Mesenchymal stem cell (in vitro differentiated cells and primary cell): ENCODE measurements at regions not wholly inside any gene's neighbourhood (a gene's known extent, or its start where the extent isn't known, plus 50 kb on each side); places are given as distances from the start of the nearest gene placed in this dataset.

Experiments used
- DNase-seq: peaks from one replicate; pipeline ENCODE4 v3.0.0-alpha.2; 2013
- H2AFZ ChIP-seq: one replicate; pipeline ENCODE4 v1.6.1; 2013; ENCODE audit warnings: low read depth, mild to moderate bottlenecking, control low read depth, inconsistent platforms, low read length, moderate library complexity
- H2AK5ac ChIP-seq: 2 replicates; pipeline ENCODE4 v1.6.1; 2013; ENCODE audit warnings: low read length, moderate library complexity, mild to moderate bottlenecking, inconsistent platforms; ENCODE audit not compliant: severe bottlenecking
- H2BK120ac ChIP-seq: one replicate; pipeline ENCODE4 v1.6.1; 2013; ENCODE audit warnings: low read depth, mild to moderate bottlenecking, inconsistent platforms, low read length, moderate library complexity
- H2BK12ac ChIP-seq, 2 experiments: one replicate each; pipeline ENCODE4 v1.6.1; 2013; ENCODE audit warnings: inconsistent platforms in 2 of 2, low read length in 2 of 2, mild to moderate bottlenecking in 2 of 2, moderate library complexity in 2 of 2, control low read depth in 1 of 2
- H2BK15ac ChIP-seq: one replicate; pipeline ENCODE4 v1.6.1; 2013; ENCODE audit warnings: mild to moderate bottlenecking, low read depth, inconsistent platforms; ENCODE audit not compliant: poor library complexity, severe bottlenecking
- H2BK5ac ChIP-seq: 2 replicates; pipeline ENCODE4 v1.6.1; 2013; ENCODE audit warnings: low read depth, mild to moderate bottlenecking, low read length, control low read depth, inconsistent platforms; ENCODE audit not compliant: poor library complexity, severe bottlenecking
- H3K14ac ChIP-seq, 2 experiments: one replicate each; pipeline ENCODE4 v1.6.1; 2013; ENCODE audit warnings: inconsistent platforms in 2 of 2, low read length in 2 of 2, control low read depth in 1 of 2, mild to moderate bottlenecking in 1 of 2, moderate library complexity in 1 of 2
- H3K18ac ChIP-seq, 2 experiments: one replicate each; pipeline ENCODE4 v1.6.1; 2013; ENCODE audit warnings: inconsistent platforms in 2 of 2, low read length in 2 of 2, control low read depth in 1 of 2, low read depth in 1 of 2, mild to moderate bottlenecking in 1 of 2
- H3K23ac ChIP-seq, 2 experiments: one replicate each; pipeline ENCODE4 v1.6.1; 2013; ENCODE audit warnings: inconsistent platforms in 2 of 2, low read length in 2 of 2, mild to moderate bottlenecking in 2 of 2, moderate library complexity in 2 of 2, control low read depth in 1 of 2
- H3K27ac ChIP-seq: 2 replicates; pipeline ENCODE4 v1.5.1; 2013; ENCODE audit warnings: mild to moderate bottlenecking, moderate library complexity, low read length, control low read depth, inconsistent platforms; ENCODE audit not compliant: poor library complexity, severe bottlenecking
- H3K27me3 ChIP-seq, 2 experiments: 2 replicates each; pipeline versions ENCODE4 v1.6.1 to v1.7.0; 2013; ENCODE audit warnings: low read length in 2 of 2, mild to moderate bottlenecking in 2 of 2, moderate library complexity in 2 of 2, control low read depth in 1 of 2, inconsistent platforms in 1 of 2; ENCODE audit not compliant: control insufficient read depth in 1 of 2, insufficient read depth in 1 of 2
- H3K36me3 ChIP-seq, 2 experiments: 2 replicates each; pipeline versions ENCODE4 v1.6.1 to v1.7.0; 2013; ENCODE audit warnings: low read length in 2 of 2, control low read depth in 1 of 2, inconsistent platforms in 1 of 2, low read depth in 1 of 2, mild to moderate bottlenecking in 1 of 2; ENCODE audit not compliant: insufficient read depth in 2 of 2, control insufficient read depth in 1 of 2
- H3K4ac ChIP-seq, 2 experiments: one replicate each; pipeline ENCODE4 v1.6.1; 2013; ENCODE audit warnings: inconsistent platforms in 2 of 2, low read length in 2 of 2, mild to moderate bottlenecking in 2 of 2, moderate library complexity in 2 of 2, control low read depth in 1 of 2, low read depth in 1 of 2
- H3K4me1 ChIP-seq: 2 replicates; pipeline ENCODE4 v1.6.1; 2013; ENCODE audit warnings: low read depth, low read length, control low read depth; ENCODE audit not compliant: control insufficient read depth, insufficient read depth
- H3K4me2 ChIP-seq: 2 replicates; pipeline ENCODE4 v1.6.1; 2013; ENCODE audit warnings: low read length, mild to moderate bottlenecking, inconsistent platforms; ENCODE audit not compliant: poor library complexity, severe bottlenecking
- H3K4me3 ChIP-seq, 2 experiments: 2 replicates each; pipeline versions ENCODE4 v1.5.1 to v1.7.0; 2013; ENCODE audit warnings: low read length in 2 of 2, mild to moderate bottlenecking in 2 of 2, control low read depth in 1 of 2, low read depth in 1 of 2; ENCODE audit not compliant: insufficient read depth in 1 of 2
- H3K79me1 ChIP-seq: replicated peaks from 2 replicates; pipeline ENCODE4 v1.6.1; 2013; ENCODE audit warnings: mild to moderate bottlenecking, control low read depth, low read length, inconsistent platforms; ENCODE audit not compliant: poor library complexity, severe bottlenecking
- H3K9ac ChIP-seq: 2 replicates; pipeline ENCODE4 v1.7.0; 2013; ENCODE audit warnings: mild to moderate bottlenecking, low read length, moderate library complexity
- H3K9me3 ChIP-seq: 2 replicates; pipeline ENCODE4 v1.7.0; 2013; ENCODE audit warnings: mild to moderate bottlenecking, low read length; ENCODE audit not compliant: control insufficient read depth
- H4K8ac ChIP-seq: one replicate; pipeline ENCODE4 v1.6.1; 2013; ENCODE audit warnings: inconsistent platforms, mild to moderate bottlenecking, low read length, moderate library complexity
- H4K91ac ChIP-seq: one replicate; pipeline ENCODE4 v1.6.1; 2013; ENCODE audit warnings: mild to moderate bottlenecking, low read length, inconsistent platforms
- WGBS: methylation state at CpG from one replicate; pipeline ENCODE4 v1.1.7; 2013; ENCODE audit warnings: mixed read lengths; 5-methylcytosine and 5-hydroxymethylcytosine counted together

DNA sequence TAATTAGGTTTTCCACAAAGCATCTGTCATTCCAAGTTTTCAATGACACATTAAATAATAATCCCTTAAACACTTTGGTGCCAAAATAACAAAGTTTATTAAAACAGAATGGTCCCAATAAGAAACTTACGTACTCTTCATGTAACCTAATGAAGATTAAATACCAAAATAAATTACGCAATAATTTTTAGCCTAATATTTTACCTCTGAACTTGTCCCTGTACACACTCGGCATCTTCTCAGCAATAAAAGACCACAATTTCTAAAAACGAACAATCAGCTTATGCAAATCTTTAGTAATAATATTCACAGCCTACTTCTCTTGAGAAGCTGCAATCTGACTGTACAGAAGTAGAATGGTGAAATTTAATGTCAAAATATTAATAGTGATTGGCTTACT is 163.6 kb downstream of the ZDHHC21 start:
- Histone ChIP-seq H2BK12ac (no peak overlapping the region), H3K18ac (no peak overlapping the region), H2AK5ac (no peak overlapping the region), H3K23ac (no peak overlapping the region), H3K4ac (no peak overlapping the region), H3K4me2 (no peak overlapping the region), H3K79me1 (no peaks in the 10 kb centered on the region), H2AFZ (no peak overlapping the region), H3K9ac (no peak overlapping the region), H3K27me3 (peaks cover 8% of the 10 kb centered on the region in 2 experiments), H2BK120ac (no peak overlapping the region), H4K8ac (no peak overlapping the region), H3K27ac (no peak overlapping the region), H3K9me3 (no peaks in the 10 kb centered on the region), H3K36me3 (no peaks in the 10 kb centered on the region), H3K4me3 (no peak overlapping the region), H3K4me1 (no peaks in the 10 kb centered on the region), H2BK15ac (no peak overlapping the region), H2BK5ac (no peak overlapping the region), H4K91ac (no peak overlapping the region), H3K14ac (no peak overlapping the region)
- DNase-seq, result no peak
- 94% methylated on average over 4 of the region's 4 CpGs for WGBS

DNA sequence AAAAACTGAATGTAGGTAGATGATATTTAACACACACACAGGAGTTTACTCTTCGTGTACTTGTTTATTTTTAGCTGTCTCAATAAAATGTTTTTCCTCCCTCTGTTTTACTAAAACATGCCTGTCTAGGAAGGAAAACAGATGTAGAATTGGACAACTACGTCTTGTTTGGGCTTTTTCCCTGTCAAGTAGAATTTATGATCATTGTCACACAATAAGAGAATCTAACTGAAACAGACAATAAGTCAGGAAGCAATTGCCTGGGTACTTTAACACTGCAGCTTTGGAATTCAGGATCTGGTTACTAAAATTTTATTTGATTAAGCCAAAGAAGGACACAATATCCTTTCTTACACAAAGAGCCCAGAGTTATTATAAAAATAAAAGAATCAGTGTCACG is 164.2 kb downstream of the ZDHHC21 start:
- no peak overlapping the region for H2BK5ac ChIP-seq
- H2AFZ ChIP-seq, result no peak overlapping the region
- H3K4me1 ChIP-seq, result no peaks in the 10 kb centered on the region
- no peaks in the 10 kb centered on the region for H3K9me3 ChIP-seq
- H3K14ac ChIP-seq, result no peak overlapping the region
- H3K36me3 ChIP-seq, result no peaks in the 10 kb centered on the region
- no peak overlapping the region for H3K9ac ChIP-seq
- no peak overlapping the region for H3K4me3 ChIP-seq
- no peak overlapping the region for H2BK12ac ChIP-seq
- peaks cover 2% of the 10 kb centered on the region in 2 experiments for H3K27me3 ChIP-seq
- no peaks in the 10 kb centered on the region for H3K79me1 ChIP-seq
- no peak overlapping the region for H3K4me2 ChIP-seq
- no peak overlapping the region for H2BK15ac ChIP-seq
- no peak overlapping the region for H2BK120ac ChIP-seq
- no peak overlapping the region for H3K27ac ChIP-seq
- H4K8ac ChIP-seq, result no peak overlapping the region
- no peak overlapping the region for H3K18ac ChIP-seq
- no peak overlapping the region for H2AK5ac ChIP-seq
- peak; percentile 18 for DNase-seq
- no peak overlapping the region for H4K91ac ChIP-seq
- H3K4ac ChIP-seq, result no peak overlapping the region
- H3K23ac ChIP-seq, result no peak overlapping the region
- WGBS, result 63% methylated on average over 1 of the region's 3 CpGs

DNA sequence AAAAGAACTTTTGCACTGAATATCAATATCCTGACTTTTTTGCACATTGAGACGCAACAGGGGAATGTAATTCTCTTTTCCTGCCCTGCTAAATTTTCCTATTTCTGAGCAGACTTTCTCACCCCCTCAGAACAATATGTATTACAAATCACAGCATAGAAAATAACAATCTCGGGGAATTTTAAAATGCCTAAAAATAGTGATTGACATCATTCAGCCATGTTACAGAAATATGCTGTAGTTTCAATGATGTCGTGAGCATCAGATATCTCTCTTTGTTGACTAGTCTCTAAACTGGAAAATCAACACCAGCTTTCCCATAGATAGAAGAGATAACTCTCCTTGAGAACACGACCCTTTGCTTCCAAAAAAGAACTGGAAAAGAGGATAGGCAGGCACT is 166.7 kb downstream of the ZDHHC21 start:
- H4K91ac ChIP-seq, result no peak overlapping the region
- no peak overlapping the region for H2BK120ac ChIP-seq

DNA sequence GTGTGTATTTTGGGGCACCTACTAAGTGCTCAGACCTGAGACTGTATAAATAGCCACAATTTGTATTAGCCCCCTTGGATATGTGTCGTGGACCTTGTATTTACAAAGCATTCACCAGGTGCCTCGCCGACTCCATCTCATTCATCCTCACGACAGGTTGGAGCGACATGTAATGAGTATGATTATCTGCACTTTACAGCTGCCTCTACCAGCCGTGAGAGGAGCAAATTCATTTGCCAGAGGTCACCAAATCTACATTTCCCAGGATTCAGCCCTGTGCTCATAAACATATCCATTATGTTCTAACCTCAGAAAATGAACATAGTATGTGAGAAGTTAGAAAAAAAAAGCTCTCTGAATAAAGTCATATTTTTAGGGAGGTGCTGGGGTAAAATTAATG is 167.4 kb downstream of the ZDHHC21 start:
- no peaks in the 10 kb centered on the region for H3K27me3 ChIP-seq

More for the DNA sequence above, 166.7 kb downstream of the ZDHHC21 start:
- no peaks in the 10 kb centered on the region for H3K36me3 ChIP-seq
- H2BK5ac ChIP-seq, result no peak overlapping the region
- H2AFZ ChIP-seq, result no peak overlapping the region
- H3K4me2 ChIP-seq, result no peak overlapping the region
- no peaks in the 10 kb centered on the region for H3K79me1 ChIP-seq
- no peaks in the 10 kb centered on the region for H3K4me1 ChIP-seq
- H3K14ac ChIP-seq, result no peak overlapping the region
- no peak overlapping the region for H3K23ac ChIP-seq
- no peak overlapping the region for H3K9ac ChIP-seq
- H2AK5ac ChIP-seq, result no peak overlapping the region
- no peak overlapping the region for H2BK12ac ChIP-seq
- no peak overlapping the region for H3K4ac ChIP-seq
- DNase-seq, result no peak
- H2BK15ac ChIP-seq, result no peak overlapping the region
- H3K27ac ChIP-seq, result no peak overlapping the region
- no peaks in the 10 kb centered on the region for H3K27me3 ChIP-seq
- H4K8ac ChIP-seq, result no peak overlapping the region
- H3K18ac ChIP-seq, result no peak overlapping the region
- no peaks in the 10 kb centered on the region for H3K9me3 ChIP-seq
- 57% methylated on average over 3 of the region's 4 CpGs for WGBS
- no peak overlapping the region for H3K4me3 ChIP-seq

More for the DNA sequence above, 167.4 kb downstream of the ZDHHC21 start:
- no peak overlapping the region for H3K9ac ChIP-seq
- H2AFZ ChIP-seq, result no peak overlapping the region
- H2BK12ac ChIP-seq, result no peak overlapping the region
- no peak overlapping the region for H3K4me3 ChIP-seq
- no peaks in the 10 kb centered on the region for H3K9me3 ChIP-seq
- peak overlapping the region in 1 of 2 experiments; percentile 21 for H3K18ac ChIP-seq
- H3K14ac ChIP-seq, result no peak overlapping the region
- no peaks in the 10 kb centered on the region for H3K79me1 ChIP-seq
- no peak overlapping the region for H2AK5ac ChIP-seq
- no peaks in the 10 kb centered on the region for H3K4me1 ChIP-seq
- H2BK120ac ChIP-seq, result no peak overlapping the region
- no peak overlapping the region for H3K23ac ChIP-seq
- no peak overlapping the region for H3K4ac ChIP-seq
- H3K36me3 ChIP-seq, result no peaks in the 10 kb centered on the region
- no peak overlapping the region for H2BK5ac ChIP-seq
- no peak for DNase-seq
- H2BK15ac ChIP-seq, result no peak overlapping the region
- no peak overlapping the region for H4K8ac ChIP-seq
- no peak overlapping the region for H4K91ac ChIP-seq
- no peak overlapping the region for H3K27ac ChIP-seq
- no peak overlapping the region for H3K4me2 ChIP-seq
- WGBS, result 90% methylated on average over 6 of the region's 6 CpGs
